HFFc6 (cell line): ENCODE measurements at regions not wholly inside any gene's neighbourhood (a gene's known extent, or its start where the extent isn't known, plus 50 kb on each side); places are given as distances from the start of the nearest gene placed in this dataset.

ENCODE experiments used
- DNase-seq: peaks from one replicate; pipeline ENCODE4 v3.0.0-alpha.2; 2018
- H3K27ac Mint-ChIP-seq: 2 replicates; pipeline ENCODE4 v1.8.0; 2020; ENCODE audit warnings: mild to moderate bottlenecking, mixed read lengths
- H3K27me3 Mint-ChIP-seq: 2 replicates; pipeline ENCODE4 v1.8.0; 2021; ENCODE audit warnings: mild to moderate bottlenecking, moderate library complexity, mixed read lengths; ENCODE audit not compliant: insufficient read depth
- H3K36me3 Mint-ChIP-seq: 2 replicates; pipeline ENCODE4 v1.8.0; 2021; ENCODE audit warnings: low read depth, mixed read lengths
- H3K4me1 Mint-ChIP-seq: 2 replicates; pipeline ENCODE4 v1.8.0; 2020; ENCODE audit warnings: low read depth, mixed read lengths
- H3K4me3 Mint-ChIP-seq: 2 replicates; pipeline ENCODE4 v1.8.0; 2020; ENCODE audit warnings: mild to moderate bottlenecking, moderate library complexity, mixed read lengths
- H3K9me3 Mint-ChIP-seq: 2 replicates; pipeline ENCODE4 v1.8.0; 2020; ENCODE audit warnings: mild to moderate bottlenecking, mixed read lengths
- TF ChIP-seq, protein P1 (sequence below): fragments of 200-600 bp; sonication (generic); IDR thresholded peaks from 2 replicates; pipeline ENCODE4 v1.5.0; 2021; ENCODE audit warnings: antibody characterized with exemption, mild to moderate bottlenecking

- Mint-ChIP-seq H3K27me3 (no peaks in the 10 kb centered on the region), H3K4me1 (no peaks in the 10 kb centered on the region), H3K4me3 (no peak overlapping the region), H3K9me3 (peaks cover 68% of the 10 kb centered on the region), H3K36me3 (peaks cover 10% of the 10 kb centered on the region), H3K27ac (no peak overlapping the region)
- TF ChIP-seq, protein P1, sequence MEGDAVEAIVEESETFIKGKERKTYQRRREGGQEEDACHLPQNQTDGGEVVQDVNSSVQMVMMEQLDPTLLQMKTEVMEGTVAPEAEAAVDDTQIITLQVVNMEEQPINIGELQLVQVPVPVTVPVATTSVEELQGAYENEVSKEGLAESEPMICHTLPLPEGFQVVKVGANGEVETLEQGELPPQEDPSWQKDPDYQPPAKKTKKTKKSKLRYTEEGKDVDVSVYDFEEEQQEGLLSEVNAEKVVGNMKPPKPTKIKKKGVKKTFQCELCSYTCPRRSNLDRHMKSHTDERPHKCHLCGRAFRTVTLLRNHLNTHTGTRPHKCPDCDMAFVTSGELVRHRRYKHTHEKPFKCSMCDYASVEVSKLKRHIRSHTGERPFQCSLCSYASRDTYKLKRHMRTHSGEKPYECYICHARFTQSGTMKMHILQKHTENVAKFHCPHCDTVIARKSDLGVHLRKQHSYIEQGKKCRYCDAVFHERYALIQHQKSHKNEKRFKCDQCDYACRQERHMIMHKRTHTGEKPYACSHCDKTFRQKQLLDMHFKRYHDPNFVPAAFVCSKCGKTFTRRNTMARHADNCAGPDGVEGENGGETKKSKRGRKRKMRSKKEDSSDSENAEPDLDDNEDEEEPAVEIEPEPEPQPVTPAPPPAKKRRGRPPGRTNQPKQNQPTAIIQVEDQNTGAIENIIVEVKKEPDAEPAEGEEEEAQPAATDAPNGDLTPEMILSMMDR, result no peak
- DNase-seq, result no peak
These were observed 493.9 kb upstream of the B3GAT1 start for GRCh38 chr11:134905928-134906327.

GRCh38 chr11:134905517-134905916 lies 493.5 kb upstream of the B3GAT1 start:
- no peaks in the 10 kb centered on the region for H3K27me3 Mint-ChIP-seq
- TF ChIP-seq, protein P1, result no peak
- H3K4me1 Mint-ChIP-seq, result no peaks in the 10 kb centered on the region
- H3K36me3 Mint-ChIP-seq, result peaks cover 10% of the 10 kb centered on the region
- DNase-seq, result no peak
- no peak overlapping the region for H3K4me3 Mint-ChIP-seq
- H3K9me3 Mint-ChIP-seq, result peaks cover 67% of the 10 kb centered on the region
- no peak overlapping the region for H3K27ac Mint-ChIP-seq

GRCh38 chr11:134904103-134904790 lies 492.2 kb upstream of the B3GAT1 start:
- no peak overlapping the region for H3K4me3 Mint-ChIP-seq
- no peaks in the 10 kb centered on the region; the same call in 1 of the 2 replicates for H3K27me3 Mint-ChIP-seq
- H3K9me3 Mint-ChIP-seq, result peaks cover 65% of the 10 kb centered on the region
- DNase-seq, result no peak
- H3K4me1 Mint-ChIP-seq, result no peaks in the 10 kb centered on the region
- peaks cover 10% of the 10 kb centered on the region for H3K36me3 Mint-ChIP-seq
- H3K27ac Mint-ChIP-seq, result no peak overlapping the region
- TF ChIP-seq, protein P1, result no peak

DNA sequence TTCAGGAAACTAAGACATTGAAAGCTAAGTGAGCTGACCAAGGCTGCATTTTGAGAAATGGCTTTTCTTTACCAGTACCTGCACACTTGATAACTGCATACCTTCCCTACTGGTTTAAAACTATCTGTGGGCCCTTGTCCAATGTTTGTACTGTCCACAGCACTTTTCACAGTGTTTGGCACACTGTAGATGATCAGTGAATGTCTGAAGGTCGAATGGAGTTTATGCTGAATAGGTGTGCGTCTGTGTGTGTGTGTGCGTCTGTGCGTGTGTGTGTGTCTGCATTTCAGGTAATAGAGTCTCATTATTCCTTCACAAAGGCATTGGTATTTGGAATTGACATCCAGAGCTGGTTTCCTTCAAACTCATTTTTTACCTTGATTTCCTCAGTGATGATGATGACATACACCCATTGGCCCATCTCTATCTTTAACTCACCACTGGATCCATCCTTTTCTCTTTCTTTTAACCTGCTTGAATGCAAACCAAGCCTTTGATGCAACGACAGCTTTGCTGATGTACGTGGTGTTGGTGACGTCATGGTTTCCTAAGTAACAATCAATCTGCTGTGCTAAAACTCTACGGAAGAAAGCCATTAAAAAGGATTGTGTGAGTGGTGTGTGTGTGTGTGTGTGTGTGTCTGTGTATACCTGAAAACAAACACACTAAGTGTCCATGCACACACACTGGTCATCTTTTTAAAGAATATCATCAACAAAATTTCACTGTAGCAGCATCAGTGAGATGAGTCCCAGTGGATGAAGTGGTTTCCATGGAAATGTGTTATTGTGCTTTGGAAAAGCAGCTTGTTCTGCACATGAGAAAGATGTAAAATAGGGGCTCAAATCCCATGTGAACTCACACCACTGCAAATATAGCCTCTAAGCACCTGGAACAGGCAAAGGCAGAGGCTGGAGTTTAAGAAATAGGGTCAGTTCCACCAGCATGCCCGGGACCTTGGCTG lies 490.2 kb upstream of the B3GAT1 start:
- Mint-ChIP-seq H3K9me3 (peaks cover 59% of the 10 kb centered on the region), H3K4me3 (no peak overlapping the region), H3K4me1 (no peaks in the 10 kb centered on the region), H3K27ac (no peak overlapping the region), H3K36me3 (peaks cover 10% of the 10 kb centered on the region), H3K27me3 (no peaks in the 10 kb centered on the region; the same call in 1 of the 2 replicates)
- TF ChIP-seq, protein P1, result no peak
- no peak for DNase-seq

DNA sequence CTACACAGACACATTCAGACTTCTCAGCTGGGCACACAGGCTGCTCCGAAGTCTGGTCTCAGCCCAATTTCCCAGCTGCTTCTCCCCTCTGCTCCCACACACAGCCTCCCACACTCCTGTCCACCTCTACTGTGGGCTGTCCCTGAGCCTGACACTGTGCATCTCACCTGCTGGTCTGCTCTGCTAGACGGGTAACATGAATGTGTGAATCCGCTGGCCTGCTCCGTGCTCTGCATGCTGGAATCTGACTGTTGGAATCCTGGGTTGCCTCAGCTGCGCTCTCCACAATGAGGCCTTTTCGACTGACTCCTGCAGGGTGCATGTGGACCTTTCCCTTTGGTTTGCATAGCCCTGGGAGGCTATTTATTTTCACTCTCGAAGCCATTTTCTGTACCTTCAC lies 489.5 kb upstream of the B3GAT1 start:
- TF ChIP-seq, protein P1, result no peak
- Mint-ChIP-seq H3K27me3 (no peaks in the 10 kb centered on the region; the same call in 1 of the 2 replicates), H3K9me3 (peaks cover 58% of the 10 kb centered on the region), H3K27ac (no peak overlapping the region), H3K36me3 (peaks cover 10% of the 10 kb centered on the region), H3K4me1 (no peaks in the 10 kb centered on the region), H3K4me3 (no peak overlapping the region)
- DNase-seq, result no peak
